Stimulated activated CD8-positive, alpha-beta memory T cell treated with anti-CD3 and anti-CD28 coated beads, Interleukin-4, amount 100 ng/mL, for 24 hours (primary cell): ENCODE measurements at regions not wholly inside any gene's neighbourhood (a gene's known extent, or its start where the extent isn't known, plus 50 kb on each side); places are given as distances from the start of the nearest gene placed in this dataset.

Experiments
- DNase-seq: peaks from one replicate; pipeline ENCODE4 v3.0.0-alpha.2; 2020; ENCODE audit warnings: low read depth

DNA sequence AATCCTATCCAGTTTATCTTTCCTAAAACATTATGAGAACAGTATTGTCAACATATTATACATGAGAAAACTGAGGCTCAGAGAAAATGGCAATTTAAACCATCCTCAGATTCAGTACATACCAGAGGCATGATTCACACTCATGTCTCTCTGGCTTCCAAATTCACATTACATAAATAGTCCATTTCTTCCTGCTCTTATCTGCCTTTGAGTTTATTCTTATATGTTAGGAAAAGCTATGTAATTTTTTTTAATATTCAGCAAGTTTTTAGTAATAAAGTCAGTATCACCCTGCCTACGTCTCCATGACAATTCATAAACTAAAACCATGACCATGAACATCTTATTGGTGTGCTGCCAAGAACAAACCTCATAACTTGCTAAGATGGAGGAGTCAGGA lies 1260.2 kb upstream of the SORCS1 start:
- no peak for DNase-seq

DNA sequence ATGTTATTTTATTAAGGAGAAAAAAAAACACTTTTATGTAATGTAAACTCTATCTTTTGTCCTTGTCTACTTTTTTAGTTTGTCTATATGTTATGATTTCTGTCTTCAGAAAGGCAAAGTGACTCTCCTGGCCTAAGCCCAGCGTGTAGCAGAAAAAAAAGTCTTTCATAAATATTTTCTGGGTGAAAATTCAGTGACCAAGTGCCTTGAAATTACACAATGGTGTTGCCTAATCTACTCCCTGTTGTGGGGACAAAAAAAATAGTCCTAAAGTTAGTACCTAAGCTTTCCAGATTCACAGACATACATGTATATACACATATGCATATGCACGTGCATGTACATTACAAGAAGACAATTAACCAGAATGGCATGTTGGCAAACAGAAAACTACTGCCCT lies 1257.8 kb upstream of the SORCS1 start:
- DNase-seq: no peak

DNA sequence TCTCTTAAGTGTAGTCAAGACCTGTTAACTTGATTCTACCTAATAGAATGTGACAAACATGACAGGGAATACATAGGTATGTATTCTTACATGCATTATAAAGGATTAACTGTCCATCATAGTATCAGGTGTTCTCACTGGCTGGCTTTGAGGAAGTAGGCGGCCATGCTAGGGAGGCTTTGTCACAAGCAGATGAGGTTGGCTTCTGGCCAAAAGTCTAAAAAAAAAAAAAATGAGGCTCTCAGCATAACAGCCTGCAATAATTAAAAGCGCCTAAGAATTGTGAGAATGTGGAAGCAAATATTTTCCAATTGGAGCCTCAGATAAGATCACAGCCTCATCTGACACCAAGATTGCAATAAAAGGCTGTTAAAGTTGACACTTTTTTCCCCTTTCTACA lies 1256.8 kb upstream of the SORCS1 start:
- DNase-seq: no peak

GRCh38 chr10:108413954-108414353 lies 1249.4 kb upstream of the SORCS1 start:
- DNase-seq: no peak

GRCh38 chr10:108412323-108412722 lies 1247.8 kb upstream of the SORCS1 start:
- no peak for DNase-seq

GRCh38 chr10:108411894-108412293 lies 1247.4 kb upstream of the SORCS1 start:
- no peak for DNase-seq

GRCh38 chr10:108411206-108411605 lies 1246.7 kb upstream of the SORCS1 start:
- DNase-seq: no peak

GRCh38 chr10:108410236-108410635 lies 1245.7 kb upstream of the SORCS1 start:
- no peak for DNase-seq

DNA sequence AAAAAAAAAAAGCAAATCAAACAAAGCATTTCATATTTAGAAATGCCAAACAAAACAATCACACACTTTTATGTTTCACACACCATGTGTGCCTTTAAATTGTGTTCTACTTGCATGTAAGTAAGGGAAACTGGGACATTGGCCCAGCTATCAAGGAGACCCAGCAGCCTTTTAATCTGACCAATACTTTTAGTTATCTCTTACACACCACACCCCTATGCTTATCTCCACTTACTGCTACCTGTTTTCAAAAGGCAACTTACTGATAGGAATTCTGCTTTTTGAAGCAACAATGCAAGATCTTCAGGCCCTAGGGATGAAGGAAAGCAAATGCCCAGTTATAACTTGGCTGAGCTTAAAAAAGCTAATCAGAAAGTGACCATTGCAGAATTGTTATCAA lies 1244.8 kb upstream of the SORCS1 start:
- no peak for DNase-seq

- no peak for DNase-seq
Observed at GRCh38 chr10:108404155-108404554, 1239.6 kb upstream of the SORCS1 start.

DNA sequence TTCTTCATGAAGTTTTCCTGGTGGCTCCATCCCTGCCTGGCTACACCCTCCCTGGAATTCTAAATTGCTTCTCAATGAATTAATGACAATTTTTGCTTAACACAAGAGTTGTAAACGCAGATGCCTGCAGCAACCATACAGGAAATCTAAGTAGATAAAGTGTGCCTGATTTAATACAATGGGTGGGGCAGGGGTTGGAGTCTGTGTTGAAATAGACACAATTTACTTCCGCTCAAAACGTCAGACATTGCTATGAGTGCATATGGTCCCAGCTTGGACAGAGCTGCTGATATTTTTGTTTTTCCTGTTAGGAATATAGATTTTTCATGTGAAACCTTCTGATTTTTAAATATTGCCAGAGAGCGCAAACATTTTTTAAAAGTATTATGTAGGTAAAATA lies 1235.0 kb upstream of the SORCS1 start:
- DNase-seq: no peak

DNA sequence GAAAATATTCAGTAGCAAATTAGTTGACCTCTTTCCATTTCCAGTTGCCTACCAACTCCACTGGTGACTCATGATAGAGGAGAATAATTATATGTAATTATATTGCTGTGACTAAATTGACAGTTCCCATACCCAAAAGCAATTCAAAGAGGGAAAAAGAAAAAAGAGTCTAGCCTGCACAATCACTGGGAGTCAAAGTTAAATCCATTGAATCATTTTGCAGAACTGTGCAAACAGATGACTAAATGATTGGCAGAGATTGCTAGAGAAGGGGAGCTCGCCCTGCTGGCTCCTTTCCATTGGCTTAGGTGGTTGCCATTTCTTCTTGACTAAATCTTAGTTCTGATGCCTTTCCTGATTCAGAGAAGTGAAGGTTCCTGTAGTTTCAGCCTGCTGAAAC lies 1228.6 kb upstream of the SORCS1 start:
- no peak for DNase-seq

- no peak for DNase-seq
Observed at GRCh38 chr10:108392286-108392685, 1227.8 kb upstream of the SORCS1 start.

DNA sequence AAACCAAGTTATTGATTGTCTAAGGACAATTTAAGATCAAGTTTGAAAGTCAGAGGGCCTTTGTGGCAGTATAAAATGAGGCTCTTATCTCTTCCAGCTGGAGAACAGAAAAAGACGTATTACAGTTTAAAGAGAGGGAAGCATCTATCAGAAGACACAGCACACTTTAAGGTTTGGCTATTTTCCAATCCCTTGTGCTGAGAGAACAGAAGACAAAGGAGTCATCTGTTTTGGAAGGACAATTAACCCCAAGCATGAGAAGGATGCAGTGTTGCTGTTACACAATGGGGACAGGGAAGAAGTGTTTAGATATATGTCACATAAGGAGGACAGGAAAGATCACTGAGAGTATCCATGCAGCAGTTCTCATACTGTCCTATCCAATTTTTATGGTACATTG lies 1224.2 kb upstream of the SORCS1 start:
- DNase-seq: no peak

DNA sequence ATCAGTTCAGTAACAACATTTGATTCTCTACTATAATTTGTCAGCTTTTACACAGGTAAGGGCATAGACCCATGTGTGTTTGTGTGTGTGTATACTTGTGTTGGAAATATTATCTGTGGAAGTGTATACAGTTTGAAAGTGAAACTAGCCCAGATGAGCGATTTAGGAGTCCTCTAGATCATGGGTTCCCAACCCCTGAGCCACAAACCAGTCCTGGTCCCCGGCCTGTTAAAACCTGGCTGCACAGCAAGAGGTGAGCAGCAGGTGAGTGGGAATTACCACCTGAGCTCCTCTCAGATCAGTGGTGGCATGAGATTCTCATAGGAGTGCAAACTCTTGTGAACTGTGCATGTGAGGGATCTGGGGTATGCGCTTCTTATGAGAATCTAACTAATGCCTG lies 1221.5 kb upstream of the SORCS1 start:
- no peak for DNase-seq

DNA sequence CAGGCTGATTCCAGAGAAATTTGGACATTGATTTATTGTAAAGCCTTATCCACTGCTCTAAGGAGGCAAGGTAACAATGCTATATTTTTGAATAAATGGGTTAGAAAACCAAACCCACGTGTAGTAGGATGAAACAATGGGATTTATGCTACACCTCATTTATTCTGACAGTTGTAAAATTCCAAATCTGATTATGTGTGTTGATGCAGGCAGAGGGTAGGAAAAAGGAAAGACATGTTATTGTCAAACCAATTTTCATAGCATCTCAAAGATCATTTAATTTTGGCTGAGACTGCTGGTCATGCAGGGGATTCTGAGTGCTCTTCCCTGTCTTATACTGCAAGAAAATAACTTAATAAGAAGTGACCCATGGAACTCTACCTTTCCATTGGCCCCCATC lies 1219.9 kb upstream of the SORCS1 start:
- DNase-seq: no peak

GRCh38 chr10:108378779-108379178 lies 1214.3 kb upstream of the SORCS1 start:
- DNase-seq: no peak

GRCh38 chr10:108375691-108376090 lies 1211.2 kb upstream of the SORCS1 start:
- DNase-seq: no peak

DNA sequence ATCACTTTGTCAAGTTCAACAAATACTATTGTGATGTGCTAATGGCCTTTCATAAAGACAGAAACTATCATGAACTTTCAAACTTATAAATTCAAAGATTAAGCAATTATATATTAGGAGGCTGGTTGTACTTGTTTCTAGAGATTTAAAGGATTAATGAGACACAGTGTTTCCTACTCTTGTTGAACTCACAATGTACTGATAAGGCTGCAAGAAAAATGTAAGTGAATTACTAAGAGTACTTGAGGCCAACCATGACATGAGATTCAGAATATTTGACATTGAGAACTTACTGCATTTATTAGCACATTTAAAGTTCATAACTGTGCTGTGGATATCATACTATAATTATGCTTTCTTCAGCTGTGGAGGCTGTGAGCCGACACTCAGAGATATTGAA lies 1210.5 kb upstream of the SORCS1 start:
- no peak for DNase-seq

DNA sequence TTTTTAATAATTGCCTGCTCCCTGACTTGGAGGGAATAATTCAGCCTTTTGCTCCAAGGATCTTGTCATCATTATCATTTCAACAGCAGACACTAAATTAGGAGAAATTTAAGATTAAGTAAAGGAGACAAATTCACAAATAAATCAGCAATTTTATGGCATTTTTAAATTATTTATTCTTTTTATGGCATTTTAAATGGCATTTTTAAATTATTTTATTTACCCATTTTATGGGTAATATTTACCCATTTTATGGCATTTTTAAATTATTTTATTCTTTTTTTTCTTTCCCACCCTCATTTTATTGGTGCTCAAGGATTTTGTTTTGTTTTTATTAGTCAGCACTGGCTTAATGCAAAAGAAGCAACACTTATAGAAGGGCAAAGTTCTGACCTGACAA lies 1201.0 kb upstream of the SORCS1 start:
- no peak for DNase-seq

- no peak for DNase-seq
Observed at GRCh38 chr10:108363576-108363975, 1199.1 kb upstream of the SORCS1 start.

DNA sequence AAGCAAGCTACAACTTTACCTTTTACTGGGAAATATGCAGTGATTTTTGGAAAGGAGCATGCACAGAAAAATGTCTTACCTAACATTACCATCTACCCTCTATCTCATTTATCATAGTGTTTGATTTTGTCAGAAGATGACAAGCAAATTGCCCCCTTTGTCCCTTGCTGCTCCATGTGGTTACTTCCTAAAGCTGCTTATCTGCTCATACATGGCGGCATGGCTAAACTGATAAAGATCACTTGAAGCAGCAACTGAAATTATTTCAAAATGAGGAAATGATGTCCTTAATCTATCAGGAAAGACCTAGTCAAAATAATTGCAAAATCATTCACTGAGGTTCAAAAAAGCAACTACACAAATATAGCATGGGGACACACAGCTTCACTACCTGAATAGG lies 1198.5 kb upstream of the SORCS1 start:
- DNase-seq: no peak

- DNase-seq: no peak
Observed at GRCh38 chr10:108362296-108362695, 1197.8 kb upstream of the SORCS1 start.

GRCh38 chr10:108360187-108360586 lies 1195.7 kb upstream of the SORCS1 start:
- DNase-seq: no peak

DNA sequence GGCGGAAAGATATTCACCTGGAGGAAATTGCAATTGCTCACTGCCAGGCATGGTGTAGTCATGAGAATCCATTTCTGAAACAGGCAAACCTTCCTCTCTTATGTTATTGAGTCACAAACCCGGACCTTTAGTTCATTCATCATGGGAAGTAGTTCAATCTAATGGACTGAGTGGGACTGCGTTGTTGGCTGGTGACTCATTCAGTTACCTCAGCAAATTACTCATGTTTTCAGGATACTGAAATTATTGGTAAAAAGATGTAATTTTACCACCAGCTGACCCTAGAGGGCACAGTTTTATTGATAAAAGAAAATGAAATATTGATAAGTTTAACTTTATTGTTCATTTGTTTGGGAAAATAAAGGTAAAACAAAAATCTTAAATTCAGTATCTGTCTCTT lies 1194.4 kb upstream of the SORCS1 start:
- DNase-seq: no peak
